ENCODE measurements at regions not wholly inside any gene's neighbourhood (a gene's known extent, or its start where the extent isn't known, plus 50 kb on each side); places are given as distances from the start of the nearest gene placed in this dataset.

DNA sequence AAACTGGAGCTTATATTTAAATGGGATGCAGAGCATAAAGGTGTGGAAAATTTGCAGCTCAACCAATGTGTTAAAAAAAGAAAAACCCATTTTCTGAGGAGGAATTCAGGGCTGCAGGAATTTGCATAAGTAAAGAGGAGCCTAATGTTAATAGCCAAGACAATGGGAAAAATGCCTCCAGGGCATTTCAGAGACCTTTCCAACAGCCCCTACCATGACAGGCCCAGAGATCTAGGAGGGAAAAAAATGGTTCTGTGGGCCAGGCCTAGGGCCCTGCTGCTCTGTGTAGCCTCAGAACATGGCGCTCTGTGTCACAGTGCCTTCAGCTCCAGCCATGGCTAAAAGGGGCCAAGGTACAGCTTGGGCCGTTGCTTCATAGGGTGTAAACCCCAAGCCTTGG, 719.7 kb upstream of the ACVR2A start:
- ChIA-PET POLR2A (no interaction called here), CTCF (no interaction called here)
- DNase-seq (ENCODE audit: low read depth, low spot score) = no peak
- H3K27me3 ChIP-seq (ENCODE audit: control insufficient read depth, insufficient read depth, low read length) = no peaks in the 10 kb centered on the region
- no peaks in the 10 kb centered on the region for H3K36me3 ChIP-seq (ENCODE audit: control insufficient read depth, insufficient read depth, low read length)
- H3K27ac ChIP-seq (ENCODE audit: low read length) = no peak overlapping the region
- intact Hi-C loops (cut with micrococcal nuclease; ENCODE audit: unreplicated experiment) (no loop called here), in situ Hi-C loops (cut with HindIII; ENCODE audit: low pct_unique_long_range_greater_than_20kb, low sequenced_read_pairs) (no loop called here)
- H3K9me3 ChIP-seq (ENCODE audit: control insufficient read depth, insufficient read depth, low read depth, low read length) = no peaks in the 10 kb centered on the region
- H3K4me3 ChIP-seq (ENCODE audit: low read depth in 2 of 2, low read length in 2 of 2) = no peak overlapping the region
- H3K4me1 ChIP-seq (ENCODE audit: control insufficient read depth, insufficient read depth, low read length) = no peaks in the 10 kb centered on the region
- ATAC-seq = no peak
- TF ChIP-seq, protein P1, sequence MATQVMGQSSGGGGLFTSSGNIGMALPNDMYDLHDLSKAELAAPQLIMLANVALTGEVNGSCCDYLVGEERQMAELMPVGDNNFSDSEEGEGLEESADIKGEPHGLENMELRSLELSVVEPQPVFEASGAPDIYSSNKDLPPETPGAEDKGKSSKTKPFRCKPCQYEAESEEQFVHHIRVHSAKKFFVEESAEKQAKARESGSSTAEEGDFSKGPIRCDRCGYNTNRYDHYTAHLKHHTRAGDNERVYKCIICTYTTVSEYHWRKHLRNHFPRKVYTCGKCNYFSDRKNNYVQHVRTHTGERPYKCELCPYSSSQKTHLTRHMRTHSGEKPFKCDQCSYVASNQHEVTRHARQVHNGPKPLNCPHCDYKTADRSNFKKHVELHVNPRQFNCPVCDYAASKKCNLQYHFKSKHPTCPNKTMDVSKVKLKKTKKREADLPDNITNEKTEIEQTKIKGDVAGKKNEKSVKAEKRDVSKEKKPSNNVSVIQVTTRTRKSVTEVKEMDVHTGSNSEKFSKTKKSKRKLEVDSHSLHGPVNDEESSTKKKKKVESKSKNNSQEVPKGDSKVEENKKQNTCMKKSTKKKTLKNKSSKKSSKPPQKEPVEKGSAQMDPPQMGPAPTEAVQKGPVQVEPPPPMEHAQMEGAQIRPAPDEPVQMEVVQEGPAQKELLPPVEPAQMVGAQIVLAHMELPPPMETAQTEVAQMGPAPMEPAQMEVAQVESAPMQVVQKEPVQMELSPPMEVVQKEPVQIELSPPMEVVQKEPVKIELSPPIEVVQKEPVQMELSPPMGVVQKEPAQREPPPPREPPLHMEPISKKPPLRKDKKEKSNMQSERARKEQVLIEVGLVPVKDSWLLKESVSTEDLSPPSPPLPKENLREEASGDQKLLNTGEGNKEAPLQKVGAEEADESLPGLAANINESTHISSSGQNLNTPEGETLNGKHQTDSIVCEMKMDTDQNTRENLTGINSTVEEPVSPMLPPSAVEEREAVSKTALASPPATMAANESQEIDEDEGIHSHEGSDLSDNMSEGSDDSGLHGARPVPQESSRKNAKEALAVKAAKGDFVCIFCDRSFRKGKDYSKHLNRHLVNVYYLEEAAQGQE (IDR thresholded peaks at IDR 0.05; ENCODE audit: insufficient read depth in 1 of 2, low read depth in 2 of 2, low read length in 1 of 2) = no peak
- TF ChIP-seq SIN3A (IDR thresholded peaks at IDR 0.05; ENCODE audit: borderline replicate concordance, insufficient read depth, low read depth, low read length) (no peak), TCF7L2 (IDR thresholded peaks at IDR 0.05; ENCODE audit: low read depth, low read length) (no peak), POLR2AphosphoS5 (IDR thresholded peaks at IDR 0.05; ENCODE audit: low read depth, low read length) (no peak)
- TF ChIP-seq, protein P2, sequence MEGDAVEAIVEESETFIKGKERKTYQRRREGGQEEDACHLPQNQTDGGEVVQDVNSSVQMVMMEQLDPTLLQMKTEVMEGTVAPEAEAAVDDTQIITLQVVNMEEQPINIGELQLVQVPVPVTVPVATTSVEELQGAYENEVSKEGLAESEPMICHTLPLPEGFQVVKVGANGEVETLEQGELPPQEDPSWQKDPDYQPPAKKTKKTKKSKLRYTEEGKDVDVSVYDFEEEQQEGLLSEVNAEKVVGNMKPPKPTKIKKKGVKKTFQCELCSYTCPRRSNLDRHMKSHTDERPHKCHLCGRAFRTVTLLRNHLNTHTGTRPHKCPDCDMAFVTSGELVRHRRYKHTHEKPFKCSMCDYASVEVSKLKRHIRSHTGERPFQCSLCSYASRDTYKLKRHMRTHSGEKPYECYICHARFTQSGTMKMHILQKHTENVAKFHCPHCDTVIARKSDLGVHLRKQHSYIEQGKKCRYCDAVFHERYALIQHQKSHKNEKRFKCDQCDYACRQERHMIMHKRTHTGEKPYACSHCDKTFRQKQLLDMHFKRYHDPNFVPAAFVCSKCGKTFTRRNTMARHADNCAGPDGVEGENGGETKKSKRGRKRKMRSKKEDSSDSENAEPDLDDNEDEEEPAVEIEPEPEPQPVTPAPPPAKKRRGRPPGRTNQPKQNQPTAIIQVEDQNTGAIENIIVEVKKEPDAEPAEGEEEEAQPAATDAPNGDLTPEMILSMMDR (IDR thresholded peaks at IDR 0.05) = no peak
- BruUV-seq (replicated peaks) = no TSS peak

- DNase-seq (ENCODE audit: low read depth, low spot score) (no peak), ATAC-seq (no peak)
- no peaks in the 10 kb centered on the region for H3K9me3 ChIP-seq (ENCODE audit: control insufficient read depth, insufficient read depth, low read depth, low read length)
- no peaks in the 10 kb centered on the region for H3K36me3 ChIP-seq (ENCODE audit: control insufficient read depth, insufficient read depth, low read length)
- no peak overlapping the region for H3K4me3 ChIP-seq (ENCODE audit: low read depth in 2 of 2, low read length in 2 of 2)
- no peaks in the 10 kb centered on the region for H3K27me3 ChIP-seq (ENCODE audit: control insufficient read depth, insufficient read depth, low read length)
- intact Hi-C loops (cut with micrococcal nuclease; ENCODE audit: unreplicated experiment) (no loop called here), in situ Hi-C loops (cut with HindIII; ENCODE audit: low pct_unique_long_range_greater_than_20kb, low sequenced_read_pairs) (no loop called here)
- no peak overlapping the region for H3K27ac ChIP-seq (ENCODE audit: low read length)
- no peaks in the 10 kb centered on the region for H3K4me1 ChIP-seq (ENCODE audit: control insufficient read depth, insufficient read depth, low read length)
- BruUV-seq (replicated peaks) = no TSS peak
- CTCF ChIA-PET = interaction anchor here (0.6 kb wide), 1 partner anchor 1465 kb away, joined by 20 read pairs; no protein-coding TSS in a partner anchor
- TF ChIP-seq, protein P1 (IDR thresholded peaks at IDR 0.05; ENCODE audit: insufficient read depth in 1 of 2, low read depth in 2 of 2, low read length in 1 of 2) = no peak
- TF ChIP-seq SIN3A (IDR thresholded peaks at IDR 0.05; ENCODE audit: borderline replicate concordance, insufficient read depth, low read depth, low read length) (no peak), TCF7L2 (IDR thresholded peaks at IDR 0.05; ENCODE audit: low read depth, low read length) (no peak), POLR2AphosphoS5 (IDR thresholded peaks at IDR 0.05; ENCODE audit: low read depth, low read length) (no peak)
- TF ChIP-seq, protein P2 (IDR thresholded peaks at IDR 0.05) = no peak
- POLR2A ChIA-PET = no interaction called here
Measured at GRCh38 chr2:147122944-147123343, 721.9 kb upstream of the ACVR2A start.
